NCI-H524 (cell line): ENCODE measurements at regions not wholly inside any gene's neighbourhood (a gene's known extent, or its start where the extent isn't known, plus 50 kb on each side); places are given as distances from the start of the nearest gene placed in this dataset.
"Not testable (repeated sequence)": the region's sequence is repeated elsewhere in the genome, so short reads cannot be mapped to it uniquely, and the experiment has no call there.

Experiments used
- DNase-seq, 2 experiments: peaks; one replicate each; lab custom pipeline; 2025; lab: John Stamatoyannopoulos, UW

GRCh38 chr16:86231996-86232350 lies 278.4 kb upstream of the FOXF1 start:
- no peak for DNase-seq

- DNase-seq, result no peak
These were observed 277.8 kb upstream of the FOXF1 start for GRCh38 chr16:86232496-86232895.

GRCh38 chr16:86233506-86233905 lies 276.8 kb upstream of the FOXF1 start:
- DNase-seq, result not testable (repeated sequence)

- DNase-seq, result no peak
These were observed 270.9 kb upstream of the FOXF1 start for GRCh38 chr16:86239381-86239780.

GRCh38 chr16:86240716-86241363 lies 269.5 kb upstream of the FOXF1 start:
- no peak for DNase-seq

GRCh38 chr16:86241681-86242080 lies 268.6 kb upstream of the FOXF1 start:
- no peak for DNase-seq

GRCh38 chr16:86242244-86243122 lies 267.8 kb upstream of the FOXF1 start:
- DNase-seq, result no peak

- DNase-seq, result no peak
These were observed 267.2 kb upstream of the FOXF1 start for GRCh38 chr16:86243123-86243473.

GRCh38 chr16:86243571-86244154 lies 266.7 kb upstream of the FOXF1 start:
- no peak for DNase-seq

GRCh38 chr16:86244158-86244557 lies 266.2 kb upstream of the FOXF1 start:
- DNase-seq, result no peak

GRCh38 chr16:86244936-86245335 lies 265.4 kb upstream of the FOXF1 start:
- no peak for DNase-seq

GRCh38 chr16:86245351-86245750 lies 265.0 kb upstream of the FOXF1 start:
- DNase-seq, result no peak

- DNase-seq, result no peak
These were observed 264.4 kb upstream of the FOXF1 start for GRCh38 chr16:86245895-86246294.

GRCh38 chr16:86248310-86248905 lies 261.9 kb upstream of the FOXF1 start:
- no peak for DNase-seq

- no peak for DNase-seq
These were observed 260.7 kb upstream of the FOXF1 start for GRCh38 chr16:86249631-86250030.

GRCh38 chr16:86251682-86252081 lies 258.6 kb upstream of the FOXF1 start:
- no peak for DNase-seq

GRCh38 chr16:86252596-86252995 lies 257.7 kb upstream of the FOXF1 start:
- no peak for DNase-seq

GRCh38 chr16:86255966-86256365 lies 254.4 kb upstream of the FOXF1 start:
- no peak for DNase-seq

GRCh38 chr16:86256995-86257394 lies 253.3 kb upstream of the FOXF1 start:
- no peak for DNase-seq

- DNase-seq, result no peak
These were observed 252.8 kb upstream of the FOXF1 start for GRCh38 chr16:86257546-86257945.

GRCh38 chr16:86258713-86259112 lies 251.6 kb upstream of the FOXF1 start:
- no peak for DNase-seq

GRCh38 chr16:86259499-86259898 lies 250.8 kb upstream of the FOXF1 start:
- DNase-seq, result no peak

- DNase-seq, result no peak
These were observed 248.9 kb upstream of the FOXF1 start for GRCh38 chr16:86261379-86261778.
